ENCODE measurements at regions not wholly inside any gene's neighbourhood (a gene's known extent, or its start where the extent isn't known, plus 50 kb on each side); places are given as distances from the start of the nearest gene placed in this dataset.

- TF ChIP-seq, protein P1, sequence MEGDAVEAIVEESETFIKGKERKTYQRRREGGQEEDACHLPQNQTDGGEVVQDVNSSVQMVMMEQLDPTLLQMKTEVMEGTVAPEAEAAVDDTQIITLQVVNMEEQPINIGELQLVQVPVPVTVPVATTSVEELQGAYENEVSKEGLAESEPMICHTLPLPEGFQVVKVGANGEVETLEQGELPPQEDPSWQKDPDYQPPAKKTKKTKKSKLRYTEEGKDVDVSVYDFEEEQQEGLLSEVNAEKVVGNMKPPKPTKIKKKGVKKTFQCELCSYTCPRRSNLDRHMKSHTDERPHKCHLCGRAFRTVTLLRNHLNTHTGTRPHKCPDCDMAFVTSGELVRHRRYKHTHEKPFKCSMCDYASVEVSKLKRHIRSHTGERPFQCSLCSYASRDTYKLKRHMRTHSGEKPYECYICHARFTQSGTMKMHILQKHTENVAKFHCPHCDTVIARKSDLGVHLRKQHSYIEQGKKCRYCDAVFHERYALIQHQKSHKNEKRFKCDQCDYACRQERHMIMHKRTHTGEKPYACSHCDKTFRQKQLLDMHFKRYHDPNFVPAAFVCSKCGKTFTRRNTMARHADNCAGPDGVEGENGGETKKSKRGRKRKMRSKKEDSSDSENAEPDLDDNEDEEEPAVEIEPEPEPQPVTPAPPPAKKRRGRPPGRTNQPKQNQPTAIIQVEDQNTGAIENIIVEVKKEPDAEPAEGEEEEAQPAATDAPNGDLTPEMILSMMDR (conservative IDR thresholded peaks at IDR 0.05), result no peak
- no peak for TF ChIP-seq ZFX (IDR thresholded peaks at IDR 0.05)
These were observed 214.9 kb upstream of the KCNG1 start for GRCh38 chr20:51237791-51238190.

Measured in C4-2B (cell line).